GM18907 (cell line): ENCODE measurements at regions not wholly inside any gene's neighbourhood (a gene's known extent, or its start where the extent isn't known, plus 50 kb on each side); places are given as distances from the start of the nearest gene placed in this dataset.
"Not testable (repeated sequence)": the region's sequence is repeated elsewhere in the genome, so short reads cannot be mapped to it uniquely, and the experiment has no call there.

Source experiments
- ATAC-seq: cut with Tn5 transposase; IDR thresholded peaks from one replicate; pipeline ENCODE4 v1.9.1; 2021; ENCODE audit warnings: mild to moderate bottlenecking, moderate library complexity; ENCODE audit not compliant: unreplicated experiment

DNA sequence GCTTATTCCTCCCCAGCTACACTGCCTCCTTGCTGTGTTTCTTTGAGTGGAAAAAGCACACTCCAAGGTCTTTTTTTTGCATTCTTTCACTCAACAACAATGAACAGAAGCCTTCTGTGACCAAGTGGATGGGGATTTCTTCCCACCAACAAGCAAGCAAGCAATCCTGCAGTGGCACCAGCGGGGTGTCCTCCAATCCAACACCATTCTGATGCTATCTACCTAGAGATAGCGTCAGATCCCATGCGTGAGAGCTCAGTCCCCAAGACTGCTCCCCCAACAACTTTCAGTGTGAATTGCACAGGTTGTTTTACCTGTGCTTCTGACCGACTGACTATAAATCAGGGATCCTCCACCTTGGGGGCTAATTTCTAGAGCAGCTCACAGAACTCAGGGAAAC lies 311.0 kb upstream of the PODXL start:
- no peak for ATAC-seq

DNA sequence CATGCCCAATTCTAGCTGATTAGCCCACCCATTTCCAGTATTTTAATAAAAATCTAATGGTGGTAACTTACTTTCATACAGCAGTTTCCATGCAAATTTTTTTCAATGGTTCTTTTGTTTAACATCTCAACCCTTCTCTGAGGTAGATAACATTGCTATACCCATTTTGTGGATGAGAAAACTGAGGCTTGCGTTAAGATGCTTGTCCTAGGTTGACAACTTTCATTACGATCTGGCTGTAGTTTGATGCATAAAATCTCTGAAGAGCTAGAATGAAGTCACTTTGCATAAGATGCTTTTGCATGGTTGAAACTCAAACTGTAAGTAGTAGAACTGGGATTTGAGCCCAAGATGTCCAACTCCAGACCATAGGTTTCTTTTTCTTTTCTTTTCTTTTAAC lies 309.5 kb upstream of the PODXL start:
- ATAC-seq = no peak

DNA sequence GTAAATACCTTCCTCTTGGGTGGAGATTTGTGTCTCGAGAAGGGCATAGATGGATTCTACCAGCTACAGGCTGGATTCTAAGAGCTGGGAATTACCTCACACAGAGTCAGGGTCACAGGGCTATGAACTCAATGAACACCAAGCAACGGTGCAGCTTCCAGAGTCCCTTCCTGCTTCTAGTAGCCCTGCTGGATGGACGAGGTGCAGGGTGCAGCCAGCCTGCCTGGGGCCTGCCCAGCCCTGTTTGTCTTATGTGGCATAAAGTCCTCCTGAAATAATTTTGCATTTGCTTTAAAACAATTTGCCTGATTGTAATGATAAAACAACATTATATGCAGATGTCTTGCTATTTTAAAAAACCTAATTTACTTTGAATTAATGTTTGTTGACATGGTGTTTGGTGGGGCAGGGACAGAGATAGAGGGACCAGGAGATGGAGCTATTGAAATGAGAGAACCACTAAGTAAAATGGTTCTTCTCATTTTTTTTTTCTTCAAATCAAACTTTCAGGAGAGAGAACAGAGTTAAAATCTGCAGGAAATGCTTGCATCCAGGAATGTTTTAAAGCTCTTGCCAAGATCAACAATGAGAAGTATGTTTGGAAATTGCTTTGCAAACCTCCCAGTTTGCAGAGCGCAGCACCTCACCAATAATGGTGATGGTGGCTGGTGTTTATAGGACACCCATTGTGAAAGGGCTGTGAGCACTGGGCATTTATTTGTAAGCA lies 305.4 kb upstream of the PODXL start:
- no peak for ATAC-seq

DNA sequence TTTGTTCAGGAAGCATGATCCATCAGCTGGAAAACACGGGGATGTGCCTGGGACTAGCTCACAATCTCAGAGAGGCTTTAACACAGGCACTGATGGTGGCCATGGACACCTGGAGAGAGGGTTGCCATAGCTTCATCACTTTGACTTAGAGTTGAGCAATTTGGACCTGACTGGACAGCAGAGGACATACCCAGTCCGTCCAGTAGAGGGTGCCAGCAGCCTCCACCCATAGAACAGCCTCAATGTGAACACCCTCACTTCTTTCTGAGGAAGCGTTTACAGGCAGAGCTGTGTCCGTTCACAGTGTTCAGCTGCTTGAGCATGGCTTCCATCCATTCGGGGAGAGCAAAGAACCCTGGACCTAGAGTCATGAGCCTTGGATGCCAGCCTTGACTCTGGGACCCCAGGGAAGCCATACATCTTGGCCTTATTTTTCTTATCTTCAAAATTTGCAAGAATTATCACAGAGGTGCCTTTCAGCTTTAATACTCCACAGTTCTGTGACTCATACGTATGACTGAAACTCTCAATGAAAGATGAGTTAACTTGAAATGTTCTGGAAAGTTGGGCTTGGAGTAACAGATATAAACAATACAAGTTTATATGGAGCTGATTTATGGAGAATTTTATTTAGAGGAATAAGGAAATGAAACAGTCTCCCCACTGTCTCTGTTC lies 302.9 kb upstream of the PODXL start:
- ATAC-seq = peak; percentile 74

DNA sequence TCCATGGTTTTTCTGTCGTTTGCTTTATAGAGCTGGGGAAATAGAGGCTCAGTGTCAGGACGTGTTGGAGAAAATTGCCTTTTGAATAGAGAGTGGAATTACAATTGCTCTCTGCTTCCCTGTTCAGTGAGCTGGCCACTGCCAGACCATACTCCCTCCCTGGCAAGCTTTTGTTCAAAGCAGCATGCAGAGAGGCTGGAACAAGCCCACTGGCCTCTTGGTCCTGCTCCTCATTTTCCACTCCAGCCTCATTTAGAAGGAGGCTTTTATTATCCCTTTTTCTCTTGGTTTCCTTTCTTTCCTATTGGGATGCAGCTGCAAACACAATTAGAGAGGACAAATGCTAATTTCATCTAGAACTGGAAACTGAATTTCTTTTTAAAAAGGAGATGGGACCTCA lies 302.2 kb upstream of the PODXL start:
- no peak for ATAC-seq

DNA sequence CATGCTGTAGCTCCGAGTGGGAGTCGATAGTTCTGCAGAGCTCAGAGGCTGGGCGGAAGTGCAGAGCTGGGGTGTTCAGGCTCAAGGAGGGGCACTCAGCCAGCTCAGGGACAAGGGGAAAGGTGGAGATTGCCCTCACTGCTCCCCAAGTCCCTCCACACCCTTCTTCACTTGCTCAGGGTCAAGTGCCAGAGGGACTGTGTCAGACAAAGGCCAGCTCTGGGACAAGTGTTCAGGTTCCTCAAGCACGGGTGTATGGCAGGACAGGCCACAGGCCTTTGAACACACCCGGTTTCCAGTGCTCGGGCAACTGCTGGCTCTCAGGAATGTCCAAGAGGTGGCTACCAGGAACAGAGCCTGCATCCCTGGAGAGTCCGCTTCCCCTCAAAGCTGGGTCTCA lies 293.0 kb upstream of the PODXL start:
- no peak for ATAC-seq

DNA sequence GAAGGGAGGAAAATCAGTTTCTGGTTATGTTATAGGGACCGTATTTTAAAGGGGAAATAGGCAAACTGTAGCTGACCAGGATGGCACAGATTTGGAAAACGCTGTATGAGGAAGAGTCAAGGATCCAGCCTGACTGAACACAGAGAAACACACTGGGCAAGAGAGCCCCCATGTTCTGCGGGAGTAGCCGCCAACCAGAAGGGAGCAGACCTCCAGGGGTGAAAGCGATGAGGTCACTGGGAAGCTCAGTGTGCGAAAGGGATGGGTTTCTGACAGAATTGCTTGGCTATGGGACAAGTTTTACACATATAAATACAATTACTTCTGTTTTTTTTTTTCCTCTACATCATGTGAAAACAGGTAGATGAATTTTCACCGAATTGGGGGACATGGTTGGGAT lies 291.6 kb upstream of the PODXL start:
- ATAC-seq = no peak

DNA sequence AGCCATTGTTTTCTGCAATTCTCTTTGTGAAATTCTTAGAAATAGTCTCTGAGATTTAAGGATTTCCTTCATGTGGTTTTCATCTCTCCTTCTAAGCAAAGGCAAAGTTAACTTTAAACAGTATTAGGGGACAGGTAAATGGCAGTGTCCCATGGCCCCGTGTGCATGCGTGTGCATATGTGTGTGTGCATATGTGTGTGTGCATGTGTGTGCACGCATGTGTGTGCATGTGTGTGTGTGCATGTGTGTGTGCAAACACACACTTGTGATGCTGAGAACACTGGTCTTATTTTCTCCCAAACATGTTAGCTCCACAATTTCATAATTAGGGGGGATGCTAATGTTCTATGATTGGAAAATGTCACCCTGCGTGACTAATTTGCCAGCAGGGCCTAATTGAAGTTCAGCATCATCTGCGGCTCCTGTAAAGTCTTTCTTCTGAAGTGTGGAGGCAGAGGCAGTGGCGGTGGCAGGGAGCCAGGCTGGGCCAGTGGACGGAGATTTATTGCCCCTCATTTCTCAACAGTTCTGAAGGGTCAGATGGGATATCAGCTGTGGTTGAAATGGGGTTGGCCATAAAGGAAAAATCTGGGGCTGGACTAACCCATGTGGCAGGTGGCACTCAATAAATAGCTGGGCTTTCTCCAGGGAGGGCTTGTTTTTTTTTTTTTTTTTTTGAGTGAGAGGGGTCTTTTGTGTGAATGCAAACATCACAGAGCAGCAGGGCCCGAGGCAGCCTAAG lies 289.3 kb upstream of the PODXL start:
- ATAC-seq = no peak

DNA sequence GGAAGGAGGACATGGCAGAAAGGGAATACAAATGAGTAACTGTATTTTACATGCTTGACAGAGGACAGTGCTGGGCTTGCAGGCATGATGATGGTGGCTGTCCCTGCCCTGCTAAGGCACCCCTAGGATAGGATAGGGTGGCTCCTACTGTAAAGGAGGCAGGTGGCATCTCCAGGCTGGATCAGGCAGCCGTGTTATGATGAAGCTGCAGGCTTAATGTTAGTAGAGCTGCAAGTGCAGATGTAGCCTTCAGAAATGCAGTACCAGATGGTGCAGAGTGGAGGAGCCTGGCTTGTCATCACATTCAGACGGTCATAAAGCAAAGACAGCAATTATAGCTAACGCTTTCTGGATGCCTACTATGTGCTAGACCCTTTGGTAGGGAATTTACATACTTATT lies 287.9 kb upstream of the PODXL start:
- no peak for ATAC-seq

DNA sequence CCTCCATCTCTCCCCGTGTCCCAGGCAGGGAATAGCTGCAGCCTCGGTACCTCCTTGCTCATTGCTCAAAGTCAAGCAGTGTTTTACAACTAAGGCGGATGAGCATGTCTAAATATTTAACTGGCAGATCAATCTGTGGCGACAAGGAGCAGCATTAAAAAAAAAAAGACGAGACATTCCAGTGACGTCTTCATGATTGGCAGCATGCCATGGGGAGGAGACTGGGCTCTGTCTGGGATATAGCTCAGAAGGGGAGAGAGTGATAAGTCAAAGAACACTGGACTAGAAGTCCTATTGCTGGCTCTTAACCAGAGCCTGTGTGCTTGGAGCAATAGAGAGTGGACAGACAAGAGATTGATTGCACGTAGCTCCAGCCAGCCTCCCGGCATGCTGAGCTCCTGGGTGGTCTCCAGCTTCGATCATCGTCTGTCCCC lies 287.5 kb upstream of the PODXL start:
- no peak for ATAC-seq

DNA sequence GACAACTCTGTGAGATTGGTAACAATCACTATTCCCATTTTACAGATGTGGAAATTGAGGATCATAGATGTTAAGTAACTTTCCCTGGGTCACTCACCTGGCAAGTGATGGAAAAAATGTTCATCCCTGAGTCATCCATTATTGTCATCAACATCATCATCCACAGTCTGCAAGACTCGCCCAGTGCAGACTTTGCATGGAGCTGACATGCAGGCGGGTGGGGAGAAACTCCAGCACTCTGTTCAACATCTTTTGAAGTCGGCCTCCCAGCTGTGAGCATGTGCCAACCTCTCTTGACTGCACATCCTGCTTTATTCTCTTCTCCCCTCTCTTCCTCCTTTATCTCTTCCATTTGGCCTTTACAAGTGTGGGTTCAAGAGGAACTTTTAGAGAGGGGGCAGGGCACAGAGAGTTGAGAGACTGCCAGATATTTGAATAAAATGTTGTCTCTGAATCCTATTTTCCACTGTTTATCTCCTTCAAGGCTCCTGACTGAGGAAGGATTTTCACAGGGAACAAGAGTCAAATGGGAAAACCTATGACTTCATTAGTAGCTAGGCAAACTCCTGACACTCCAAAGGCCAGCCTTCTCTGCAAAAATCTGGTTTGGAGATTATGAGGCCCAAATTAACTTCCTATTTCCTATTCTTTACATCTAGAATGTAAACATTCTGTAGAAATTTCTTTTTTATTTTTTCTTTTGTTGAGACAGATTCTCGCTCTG lies 283.7 kb upstream of the PODXL start:
- no peak for ATAC-seq

DNA sequence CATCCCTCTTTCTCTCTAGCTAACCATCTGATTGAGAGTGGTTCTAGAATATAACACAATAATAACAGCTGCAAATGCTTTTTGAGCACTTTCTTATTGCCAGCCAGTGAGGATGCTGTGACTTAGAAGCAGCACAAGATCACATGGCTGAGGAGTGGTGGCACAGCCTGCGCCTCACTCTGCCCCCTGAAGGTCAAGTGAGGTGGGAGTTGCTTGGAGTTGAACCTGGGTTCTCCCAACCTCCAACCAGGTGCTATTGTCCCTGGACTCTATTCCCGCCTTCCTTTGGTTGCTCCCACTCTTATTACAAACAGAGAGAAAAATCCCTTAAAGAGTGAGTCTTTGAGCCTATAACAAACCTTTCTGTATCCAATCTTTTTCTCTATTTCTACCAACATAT lies 280.3 kb upstream of the PODXL start:
- ATAC-seq = no peak

DNA sequence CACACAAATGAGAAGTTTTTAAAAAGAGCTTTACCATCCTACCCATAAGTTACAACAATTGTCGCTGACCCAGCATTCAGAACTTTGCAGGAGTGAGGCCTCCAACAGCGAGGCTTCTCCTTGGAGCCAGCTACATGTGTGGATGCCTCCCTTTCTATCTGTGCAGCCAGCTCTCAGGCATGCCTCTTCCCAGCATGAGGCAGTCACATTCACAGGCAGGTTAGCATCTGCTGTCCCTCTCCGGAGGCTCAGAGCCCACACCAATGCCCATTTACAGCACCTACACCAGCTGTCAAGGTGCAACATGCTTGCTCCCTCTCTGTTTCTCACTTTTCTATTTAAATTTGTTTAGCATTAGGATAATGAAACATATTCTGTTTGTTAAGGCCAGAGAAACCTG lies 278.7 kb upstream of the PODXL start:
- no peak for ATAC-seq

DNA sequence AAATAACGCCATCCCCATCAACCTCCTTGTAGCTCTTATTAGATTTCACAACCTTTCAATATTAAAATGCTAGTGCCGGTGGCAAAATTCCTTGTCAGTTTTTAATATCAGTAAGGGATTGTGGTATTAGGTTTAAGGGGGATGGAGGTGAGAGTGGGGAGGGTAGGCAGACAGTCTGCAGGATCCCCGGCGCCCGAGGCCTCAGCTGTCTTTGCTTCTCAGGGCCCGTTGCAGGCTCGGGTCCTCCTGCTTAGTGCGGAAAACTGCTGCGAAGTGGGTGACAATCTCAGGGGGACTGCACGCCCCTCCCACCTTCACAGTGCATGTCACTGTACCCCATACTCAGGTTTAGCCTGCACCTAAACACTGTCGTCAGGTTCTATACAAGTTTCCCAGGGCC lies 274.3 kb upstream of the PODXL start:
- ATAC-seq = no peak

DNA sequence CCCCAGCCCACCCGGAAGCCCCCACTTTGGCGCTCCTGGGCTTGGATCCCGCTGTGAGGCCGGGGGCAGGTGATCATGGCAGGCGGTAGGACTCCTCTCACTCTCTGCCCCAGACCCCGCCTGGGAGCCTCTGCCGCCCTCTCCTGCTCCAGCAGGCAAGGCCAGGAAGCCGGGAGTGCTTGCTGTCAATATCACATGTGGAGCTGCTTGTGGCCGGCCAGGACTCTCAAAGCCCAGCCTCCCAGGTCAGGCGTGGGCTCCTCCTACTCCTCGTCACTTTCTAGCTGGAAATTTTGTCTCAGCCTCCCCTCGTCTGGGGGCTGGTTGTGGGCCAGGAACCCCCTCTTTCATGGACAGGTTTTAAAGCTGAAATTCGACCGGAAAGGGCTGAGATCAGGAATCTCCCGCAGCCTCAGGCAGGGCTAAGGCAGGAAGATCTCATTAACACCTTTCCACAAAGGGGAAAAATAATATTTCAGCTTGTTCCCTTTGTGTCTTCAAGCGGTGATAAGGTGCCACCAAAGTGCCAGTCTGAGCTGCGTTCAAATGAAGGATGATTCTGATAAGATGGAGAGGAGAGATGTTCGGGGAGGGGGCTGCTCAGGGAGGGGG lies 273.6 kb upstream of the PODXL start:
- no peak for ATAC-seq

DNA sequence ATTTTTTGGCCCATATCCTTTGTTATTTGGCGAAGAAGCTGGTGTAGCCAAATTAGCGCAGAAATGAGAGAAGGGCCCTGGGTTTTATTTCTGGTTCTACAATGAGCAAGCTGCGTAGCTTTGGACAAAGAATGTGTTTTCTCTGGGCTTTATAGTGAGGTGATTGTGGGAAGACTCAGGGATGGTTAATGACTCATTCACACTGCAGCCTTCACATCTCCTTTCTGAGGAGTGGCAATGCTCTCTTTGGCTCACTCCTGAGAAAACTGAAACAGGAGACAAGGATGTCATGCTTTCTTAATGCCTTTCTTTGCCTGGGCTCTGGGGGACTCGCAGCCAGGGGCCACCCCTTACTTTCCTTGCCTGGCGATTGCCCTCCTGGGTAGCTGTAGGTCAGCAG lies 271.0 kb upstream of the PODXL start:
- ATAC-seq = no peak

DNA sequence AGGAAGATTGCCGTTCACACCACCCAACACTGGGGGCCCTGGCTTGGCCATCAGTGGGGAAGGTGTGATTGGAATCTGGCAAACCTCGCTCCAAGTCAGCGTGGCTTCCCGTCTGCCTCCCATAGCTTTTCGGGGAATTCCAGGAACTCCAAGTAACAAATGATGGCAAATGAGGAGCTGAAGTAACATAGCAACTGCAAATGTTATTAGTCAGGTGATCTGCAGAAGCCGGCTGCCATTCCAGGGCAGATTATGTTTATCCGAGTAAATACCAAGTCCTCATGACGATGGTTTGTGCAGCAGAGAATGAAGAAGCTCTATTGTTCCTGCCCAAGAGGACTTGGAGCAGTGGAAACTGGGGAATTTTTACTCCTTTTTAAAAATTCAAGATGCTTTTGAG lies 270.5 kb upstream of the PODXL start:
- no peak for ATAC-seq

DNA sequence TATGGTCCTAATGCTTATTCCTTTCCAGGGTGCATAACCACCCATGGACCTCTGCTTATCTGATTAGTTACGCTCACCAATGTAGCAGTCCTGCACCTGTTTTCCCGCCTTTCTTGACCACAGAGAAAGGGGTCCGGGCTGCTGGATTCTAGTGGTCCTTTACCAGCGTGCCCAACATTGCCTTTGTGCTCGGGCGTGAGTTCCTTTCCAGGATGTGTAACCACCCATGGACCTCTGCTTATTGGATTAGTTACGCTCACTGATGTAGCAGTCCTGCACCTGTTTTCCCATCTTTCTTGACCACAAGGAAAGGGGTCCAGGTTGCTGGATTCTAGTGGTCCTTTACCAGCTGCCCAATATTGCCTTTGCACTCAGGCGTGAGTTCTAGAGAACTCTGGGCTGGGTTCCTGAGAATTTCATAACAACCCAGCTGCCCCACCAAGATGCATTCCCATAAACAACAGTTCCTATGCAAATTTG lies 267.6 kb upstream of the PODXL start:
- ATAC-seq = not testable (repeated sequence)

DNA sequence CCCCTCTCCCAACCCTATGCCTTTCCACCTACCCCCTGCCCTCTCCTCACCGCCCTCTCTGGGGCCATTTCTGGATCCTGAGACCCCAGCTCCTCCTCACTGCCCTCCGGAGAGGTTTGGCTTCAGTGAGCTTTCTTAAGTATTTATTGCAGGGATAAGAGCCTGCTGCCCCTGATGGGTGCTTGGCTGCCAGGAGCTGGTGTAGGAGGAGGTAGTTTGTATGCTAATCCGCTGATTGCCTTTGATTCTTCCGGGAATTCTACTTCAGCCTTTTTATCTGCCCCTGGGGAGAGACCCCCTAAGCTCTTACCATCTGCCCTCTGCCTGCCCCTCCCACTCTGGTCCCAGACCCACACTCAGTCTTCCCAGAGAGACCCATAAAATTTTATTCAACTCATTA lies 263.5 kb upstream of the PODXL start:
- no peak for ATAC-seq

DNA sequence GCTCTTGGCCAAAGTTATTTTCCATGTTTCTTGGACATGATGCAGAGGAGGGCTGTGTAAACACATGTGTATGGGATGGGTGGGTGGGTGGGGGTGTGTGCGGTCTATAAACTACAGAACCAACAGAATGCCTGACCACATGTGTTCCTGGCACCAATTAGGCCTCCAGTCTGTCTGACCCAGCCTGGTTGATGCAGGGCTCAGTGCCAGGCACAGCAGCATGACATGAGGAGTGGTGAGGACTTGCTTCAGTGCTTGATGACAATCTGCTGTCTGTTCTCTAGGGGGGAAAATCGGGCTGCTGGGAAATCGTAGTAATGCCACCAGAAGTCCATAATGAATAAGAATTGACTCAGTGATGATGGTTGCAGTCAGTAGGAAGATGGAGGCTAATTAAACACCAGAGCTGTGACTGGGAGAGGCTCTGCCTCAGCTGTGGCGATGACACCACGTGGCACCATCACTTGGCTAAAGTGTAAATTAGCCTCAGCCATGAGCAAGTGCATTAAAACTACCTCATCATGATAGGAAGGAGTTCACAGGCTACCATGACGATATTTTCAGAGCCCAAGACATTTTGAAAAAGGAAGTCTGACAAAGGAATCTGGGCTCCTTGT lies 260.1 kb upstream of the PODXL start:
- ATAC-seq = no peak
